GM18909 (cell line): ENCODE measurements at regions not wholly inside any gene's neighbourhood (a gene's known extent, or its start where the extent isn't known, plus 50 kb on each side); places are given as distances from the start of the nearest gene placed in this dataset.
"Not testable (repeated sequence)": the region's sequence is repeated elsewhere in the genome, so short reads cannot be mapped to it uniquely, and the experiment has no call there.

ENCODE experiments used
- ATAC-seq: cut with Tn5 transposase; IDR thresholded peaks from one replicate; pipeline ENCODE4 v1.9.1; 2021; ENCODE audit warnings: mild to moderate bottlenecking; ENCODE audit not compliant: unreplicated experiment, poor library complexity

- no peak for ATAC-seq
Measured at GRCh38 chr6:166253778-166254204, 54.4 kb downstream of the PRR18 start.

- ATAC-seq, result peak; percentile 53
Measured at GRCh38 chr6:166253281-166253681, 54.9 kb downstream of the PRR18 start.

- no peak for ATAC-seq
Measured at GRCh38 chr6:166252601-166253000, 55.6 kb downstream of the PRR18 start.

- ATAC-seq, result no peak
Measured at GRCh38 chr6:166251655-166252054, 56.5 kb downstream of the PRR18 start.

- ATAC-seq, result no peak
Measured at GRCh38 chr6:166251211-166251610, 57.0 kb downstream of the PRR18 start.

GRCh38 chr6:166249061-166249785, 59.0 kb downstream of the PRR18 start:
- ATAC-seq, result not testable (repeated sequence)

- no peak for ATAC-seq
Measured at GRCh38 chr6:166245148-166245547, 63.0 kb downstream of the PRR18 start.

- peak; percentile 93 for ATAC-seq
Measured at GRCh38 chr6:166244353-166245045, 63.7 kb downstream of the PRR18 start.

GRCh38 chr6:166242888-166243287, 65.3 kb downstream of the PRR18 start:
- no peak for ATAC-seq

GRCh38 chr6:166241974-166242373, 66.2 kb downstream of the PRR18 start:
- ATAC-seq, result no peak

GRCh38 chr6:166240889-166241288, 67.3 kb downstream of the PRR18 start:
- ATAC-seq, result no peak

- no peak for ATAC-seq
Measured at GRCh38 chr6:166237617-166238016, 70.0 kb upstream of the TBXT start.

- ATAC-seq, result no peak
Measured at GRCh38 chr6:166236596-166236995, 68.9 kb upstream of the TBXT start.

- ATAC-seq, result no peak
Measured at GRCh38 chr6:166235666-166236292, 68.1 kb upstream of the TBXT start.

- ATAC-seq, result not testable (repeated sequence)
Measured at GRCh38 chr6:166231181-166231580, 63.5 kb upstream of the TBXT start.

GRCh38 chr6:166228839-166229528, 61.3 kb upstream of the TBXT start:
- no peak for ATAC-seq

GRCh38 chr6:166228425-166228824, 60.8 kb upstream of the TBXT start:
- ATAC-seq, result no peak

GRCh38 chr6:166223079-166223478, 55.4 kb upstream of the TBXT start:
- ATAC-seq, result no peak

- ATAC-seq, result no peak
Measured at GRCh38 chr6:166222631-166223030, 55.0 kb upstream of the TBXT start.

GRCh38 chr6:166221636-166222035, 54.0 kb upstream of the TBXT start:
- ATAC-seq, result no peak

GRCh38 chr6:166221040-166221439, 53.4 kb upstream of the TBXT start:
- ATAC-seq, result no peak
